ENCODE measurements at regions not wholly inside any gene's neighbourhood (a gene's known extent, or its start where the extent isn't known, plus 50 kb on each side); places are given as distances from the start of the nearest gene placed in this dataset.
"Not testable (repeated sequence)": the region's sequence is repeated elsewhere in the genome, so short reads cannot be mapped to it uniquely, and the experiment has no call there.

GRCh38 chr11:67776852-67777520 lies 102.6 kb upstream of the ALDH3B2 start:
- DNase-seq (ENCODE audit: low spot score): no peak

GRCh38 chr11:67774175-67774574 lies 99.8 kb upstream of the ALDH3B2 start:
- DNase-seq (ENCODE audit: low spot score): not testable (repeated sequence)

GRCh38 chr11:67768001-67768730 lies 93.7 kb upstream of the ALDH3B2 start:
- DNase-seq (ENCODE audit: low spot score): not testable (repeated sequence)

- DNase-seq (ENCODE audit: low spot score): peak; percentile 58
These were observed 86.8 kb upstream of the ALDH3B2 start for GRCh38 chr11:67761211-67761610.

GRCh38 chr11:67759321-67759720 lies 84.9 kb upstream of the ALDH3B2 start:
- not testable (repeated sequence) for DNase-seq (ENCODE audit: low spot score)

- DNase-seq (ENCODE audit: low spot score): not testable (repeated sequence)
These were observed 84.0 kb upstream of the ALDH3B2 start for GRCh38 chr11:67758467-67758866.

GRCh38 chr11:67758009-67758408 lies 83.6 kb upstream of the ALDH3B2 start:
- DNase-seq (ENCODE audit: low spot score): not testable (repeated sequence)

- peak; percentile 51 for DNase-seq (ENCODE audit: low spot score)
These were observed 79.4 kb upstream of the ALDH3B2 start for GRCh38 chr11:67753820-67754219.

- DNase-seq (ENCODE audit: low spot score): no peak
These were observed 70.8 kb upstream of the ALDH3B2 start for GRCh38 chr11:67745181-67745726.

- DNase-seq (ENCODE audit: low spot score): not testable (repeated sequence)
These were observed 69.8 kb upstream of the ALDH3B2 start for GRCh38 chr11:67744231-67744630.

GRCh38 chr11:67738231-67738630 lies 63.8 kb upstream of the ALDH3B2 start:
- DNase-seq (ENCODE audit: low spot score): not testable (repeated sequence)

GRCh38 chr11:67737562-67738080 lies 63.2 kb upstream of the ALDH3B2 start:
- DNase-seq (ENCODE audit: low spot score): not testable (repeated sequence)

- DNase-seq (ENCODE audit: low spot score): peak; percentile 51
These were observed 57.8 kb upstream of the ALDH3B2 start for GRCh38 chr11:67732045-67732787.

- DNase-seq (ENCODE audit: low spot score): no peak
These were observed 57.2 kb upstream of the ALDH3B2 start for GRCh38 chr11:67731583-67731982.

GRCh38 chr11:67728163-67728571 lies 53.7 kb upstream of the ALDH3B2 start:
- DNase-seq (ENCODE audit: low spot score): peak; percentile 59

- DNase-seq (ENCODE audit: low spot score): not testable (repeated sequence)
These were observed 52.9 kb upstream of the ALDH3B2 start for GRCh38 chr11:67727066-67728040.

All from ecto neural progenitor cell (in vitro differentiated cells).